LNCaP clone FGC (cell line): ENCODE measurements at regions not wholly inside any gene's neighbourhood (a gene's known extent, or its start where the extent isn't known, plus 50 kb on each side); places are given as distances from the start of the nearest gene placed in this dataset.
"Not testable (repeated sequence)": the region's sequence is repeated elsewhere in the genome, so short reads cannot be mapped to it uniquely, and the experiment has no call there.

Source experiments
- DNase-seq: peaks from one replicate; pipeline ENCODE4 v3.0.0-alpha.2; 2011; ENCODE audit warnings: low read depth
- H3K4me3 ChIP-seq: 2 replicates; pipeline ENCODE4 v1.5.1; 2011; ENCODE audit warnings: mild to moderate bottlenecking, low read depth, low read length, control low read depth
- CTCF ChIP-seq: IDR thresholded peaks from 2 replicates; pipeline ENCODE4 v1.5.1; 2012; ENCODE audit warnings: mild to moderate bottlenecking; ENCODE audit not compliant: control insufficient read depth, insufficient read depth; ENCODE audit errors: extremely low read depth

DNA sequence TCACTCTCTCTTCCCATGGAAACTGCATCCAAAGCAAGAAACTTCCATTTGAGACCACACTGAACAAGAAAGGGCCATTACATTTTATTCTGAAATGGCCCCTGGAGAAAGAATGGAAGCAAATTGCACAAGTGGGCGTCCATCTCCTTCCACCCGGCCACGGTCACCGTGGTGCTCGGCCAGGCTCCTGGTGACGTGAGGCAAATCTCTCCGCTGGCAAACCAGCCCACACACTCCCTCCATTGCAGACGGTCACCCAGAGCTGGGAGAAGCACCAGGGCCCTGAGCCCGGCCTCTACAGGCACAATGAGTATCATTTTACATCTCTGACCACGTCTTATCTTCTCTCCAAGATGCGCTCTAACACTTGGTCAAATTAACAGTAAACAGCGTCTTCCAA, 126.1 kb upstream of the FAM20C start:
- no peak overlapping the region for H3K4me3 ChIP-seq
- no peak for TF ChIP-seq CTCF
- no peak for DNase-seq

- no peak for TF ChIP-seq CTCF
- DNase-seq, result no peak
- no peak overlapping the region for H3K4me3 ChIP-seq
These were observed 125.6 kb upstream of the FAM20C start for GRCh38 chr7:66741-67140.

GRCh38 chr7:67661-68395, 124.5 kb upstream of the FAM20C start:
- no peak overlapping the region for H3K4me3 ChIP-seq
- no peak for DNase-seq
- TF ChIP-seq CTCF, result no peak

GRCh38 chr7:68629-69028, 123.7 kb upstream of the FAM20C start:
- H3K4me3 ChIP-seq, result no peak overlapping the region
- DNase-seq, result no peak
- TF ChIP-seq CTCF, result no peak

- H3K4me3 ChIP-seq, DNase-seq: not testable (repeated sequence)
These were observed 123.3 kb upstream of the FAM20C start for GRCh38 chr7:69052-69451.

- not testable (repeated sequence) for H3K4me3 ChIP-seq, DNase-seq
These were observed 122.8 kb upstream of the FAM20C start for GRCh38 chr7:69499-70123.

- not testable (repeated sequence) for H3K4me3 ChIP-seq, DNase-seq
These were observed 122.2 kb upstream of the FAM20C start for GRCh38 chr7:70207-70606.

- not testable (repeated sequence) for DNase-seq, H3K4me3 ChIP-seq
These were observed 121.4 kb upstream of the FAM20C start for GRCh38 chr7:70989-71388.

- not testable (repeated sequence) for H3K4me3 ChIP-seq, DNase-seq
These were observed 119.9 kb upstream of the FAM20C start for GRCh38 chr7:72266-73057.

DNA sequence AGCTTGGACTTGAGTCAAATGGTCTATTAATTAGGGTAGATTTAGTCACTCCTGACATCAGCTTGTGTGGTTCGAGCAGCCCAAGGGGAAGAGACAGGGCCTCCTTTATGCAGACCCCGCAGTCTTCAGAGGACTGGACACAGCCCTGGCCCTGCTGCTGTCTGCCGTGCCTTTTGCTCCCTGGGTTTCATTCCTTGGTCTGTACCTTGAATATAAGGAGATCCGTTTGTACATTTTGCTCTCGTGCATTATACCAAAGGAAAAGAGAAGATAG, 119.4 kb upstream of the FAM20C start:
- not testable (repeated sequence) for H3K4me3 ChIP-seq, DNase-seq

GRCh38 chr7:74008-74540, 118.3 kb upstream of the FAM20C start:
- DNase-seq, H3K4me3 ChIP-seq: not testable (repeated sequence)

DNA sequence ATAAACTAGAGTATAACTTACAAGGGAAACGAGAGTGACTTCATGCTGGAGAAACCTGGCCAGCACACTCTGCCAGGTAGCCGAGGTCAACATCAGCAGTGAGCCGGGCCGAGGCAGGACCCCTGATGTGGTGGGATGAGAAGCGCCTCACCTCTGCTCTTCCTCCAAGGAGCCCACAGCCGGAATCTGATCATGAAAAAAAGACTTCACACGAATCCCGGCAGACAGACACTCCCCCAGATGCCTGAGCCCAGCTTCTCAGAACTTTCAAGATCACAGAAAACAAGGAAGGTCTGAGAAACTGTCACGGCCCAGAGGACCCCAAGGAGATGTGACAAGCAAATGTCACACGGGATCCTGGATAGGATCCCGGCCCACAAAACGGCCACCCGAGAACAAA, 116.9 kb upstream of the FAM20C start:
- not testable (repeated sequence) for H3K4me3 ChIP-seq, DNase-seq

DNA sequence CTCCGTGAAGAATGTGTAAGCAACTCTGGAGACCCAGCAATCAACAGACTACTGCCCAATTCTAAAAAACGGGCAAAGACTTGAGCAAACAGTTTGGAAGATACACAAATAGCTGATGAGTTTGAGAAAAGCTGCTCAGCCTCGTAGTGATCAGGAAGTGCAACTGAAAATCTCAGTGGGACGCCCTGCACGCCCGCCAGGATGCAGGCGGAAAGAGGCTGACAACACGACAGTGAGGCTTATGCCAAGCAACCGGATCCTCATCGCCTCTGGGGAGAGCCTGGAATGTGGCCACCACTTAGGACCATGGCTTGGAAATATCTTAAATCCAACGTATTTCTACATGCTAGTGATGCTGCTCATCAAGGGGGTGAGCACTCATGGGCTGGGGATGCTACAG, 116.2 kb upstream of the FAM20C start:
- H3K4me3 ChIP-seq, DNase-seq: not testable (repeated sequence)

- DNase-seq, H3K4me3 ChIP-seq: not testable (repeated sequence)
These were observed 115.5 kb upstream of the FAM20C start for GRCh38 chr7:76829-77395.
